RWPE2 (cell line): ENCODE measurements at regions not wholly inside any gene's neighbourhood (a gene's known extent, or its start where the extent isn't known, plus 50 kb on each side); places are given as distances from the start of the nearest gene placed in this dataset.

Experiments
- ATAC-seq: fragments of 200-7000 bp; cut with Tn5 transposase; 3 replicates; pipeline ENCODE4 v1.9.1; 2021; ENCODE audit warnings: low read depth
- DNase-seq: peaks from one replicate; pipeline ENCODE4 v3.0.0-alpha.2; 2020; ENCODE audit warnings: low spot score
- H3K27ac ChIP-seq: fragments of 450-650 bp; 2 replicates; pipeline ENCODE4 v1.5.1; 2017; ENCODE audit warnings: mild to moderate bottlenecking; ENCODE audit not compliant: poor library complexity, severe bottlenecking
- H3K27me3 ChIP-seq: fragments of 250-450 bp; sonication (Bioruptor Pico); 2 replicates; pipeline ENCODE4 v1.5.1; 2021; ENCODE audit warnings: mild to moderate bottlenecking, moderate library complexity; ENCODE audit not compliant: insufficient read depth, poor library complexity, severe bottlenecking
- H3K36me3 ChIP-seq: fragments of 250-450 bp; sonication (Bioruptor Pico); 2 replicates; pipeline ENCODE4 v1.5.1; 2020; ENCODE audit warnings: low read depth, mild to moderate bottlenecking, moderate library complexity
- H3K4me1 ChIP-seq: fragments of 250-450 bp; sonication (Bioruptor Pico); 2 replicates; pipeline ENCODE4 v1.5.1; 2021; ENCODE audit warnings: mild to moderate bottlenecking, moderate library complexity; ENCODE audit not compliant: insufficient read depth, poor library complexity, severe bottlenecking
- H3K4me3 ChIP-seq: fragments of 250-450 bp; sonication (Bioruptor Pico); 2 replicates; pipeline ENCODE4 v1.5.1; 2021; ENCODE audit warnings: mild to moderate bottlenecking, moderate library complexity; ENCODE audit not compliant: severe bottlenecking
- H3K9me3 ChIP-seq: fragments of 250-450 bp; sonication (Bioruptor Pico); 2 replicates; pipeline ENCODE4 v1.5.1; 2021; ENCODE audit warnings: mild to moderate bottlenecking, moderate library complexity; ENCODE audit not compliant: severe bottlenecking
- TF ChIP-seq, protein P1 (sequence below): fragments of 450-650 bp; IDR thresholded peaks from one replicate; pipeline ENCODE4 v1.5.1; 2017; ENCODE audit warnings: mild to moderate bottlenecking, moderate library complexity; ENCODE audit not compliant: poor library complexity, severe bottlenecking

DNA sequence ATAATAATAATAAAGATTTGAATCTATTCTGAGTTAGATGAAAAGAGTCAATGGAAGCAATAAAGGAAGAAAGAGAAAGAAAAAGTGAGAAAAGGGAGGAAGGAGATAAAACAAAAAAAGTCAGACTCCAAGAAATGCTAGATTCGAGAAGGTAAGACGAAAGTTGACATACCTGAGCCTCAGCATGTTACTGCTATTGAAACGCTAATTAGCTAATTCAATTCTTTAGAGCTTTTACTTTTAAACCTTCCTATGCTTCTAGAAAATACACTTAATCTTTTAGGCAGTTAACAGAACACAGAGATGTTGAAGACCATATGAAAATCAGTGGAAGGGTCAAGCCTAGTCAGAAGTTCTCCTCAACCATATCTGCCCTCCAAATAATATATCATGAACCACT lies 337.2 kb upstream of the ROBO2 start:
- Histone ChIP-seq H3K9me3 (no peaks in the 10 kb centered on the region), H3K27ac (no peak overlapping the region), H3K4me3 (no peak overlapping the region), H3K36me3 (no peaks in the 10 kb centered on the region), H3K4me1 (no peaks in the 10 kb centered on the region), H3K27me3 (peaks cover 28% of the 10 kb centered on the region)
- no peak for ATAC-seq
- DNase-seq, result no peak
- TF ChIP-seq, protein P1, sequence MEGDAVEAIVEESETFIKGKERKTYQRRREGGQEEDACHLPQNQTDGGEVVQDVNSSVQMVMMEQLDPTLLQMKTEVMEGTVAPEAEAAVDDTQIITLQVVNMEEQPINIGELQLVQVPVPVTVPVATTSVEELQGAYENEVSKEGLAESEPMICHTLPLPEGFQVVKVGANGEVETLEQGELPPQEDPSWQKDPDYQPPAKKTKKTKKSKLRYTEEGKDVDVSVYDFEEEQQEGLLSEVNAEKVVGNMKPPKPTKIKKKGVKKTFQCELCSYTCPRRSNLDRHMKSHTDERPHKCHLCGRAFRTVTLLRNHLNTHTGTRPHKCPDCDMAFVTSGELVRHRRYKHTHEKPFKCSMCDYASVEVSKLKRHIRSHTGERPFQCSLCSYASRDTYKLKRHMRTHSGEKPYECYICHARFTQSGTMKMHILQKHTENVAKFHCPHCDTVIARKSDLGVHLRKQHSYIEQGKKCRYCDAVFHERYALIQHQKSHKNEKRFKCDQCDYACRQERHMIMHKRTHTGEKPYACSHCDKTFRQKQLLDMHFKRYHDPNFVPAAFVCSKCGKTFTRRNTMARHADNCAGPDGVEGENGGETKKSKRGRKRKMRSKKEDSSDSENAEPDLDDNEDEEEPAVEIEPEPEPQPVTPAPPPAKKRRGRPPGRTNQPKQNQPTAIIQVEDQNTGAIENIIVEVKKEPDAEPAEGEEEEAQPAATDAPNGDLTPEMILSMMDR, result no peak

- H3K9me3 ChIP-seq, result no peaks in the 10 kb centered on the region
- H3K27me3 ChIP-seq, result peaks cover 4% of the 10 kb centered on the region
- H3K27ac ChIP-seq, result no peak overlapping the region
- H3K4me3 ChIP-seq, result no peak overlapping the region
- TF ChIP-seq, protein P1, result no peak
- no peaks in the 10 kb centered on the region for H3K36me3 ChIP-seq
- ATAC-seq (no peak), DNase-seq (no peak)
- H3K4me1 ChIP-seq, result no peaks in the 10 kb centered on the region
These were observed 324.5 kb upstream of the ROBO2 start for GRCh38 chr3:76715426-76715825.

- Histone ChIP-seq H3K27ac (no peak overlapping the region), H3K27me3 (no peaks in the 10 kb centered on the region), H3K4me3 (no peak overlapping the region), H3K36me3 (no peaks in the 10 kb centered on the region), H3K9me3 (no peaks in the 10 kb centered on the region), H3K4me1 (no peaks in the 10 kb centered on the region)
- TF ChIP-seq, protein P1, result no peak
- no peak for DNase-seq
- no peak for ATAC-seq
These were observed 316.5 kb upstream of the ROBO2 start for GRCh38 chr3:76723366-76723765.

DNA sequence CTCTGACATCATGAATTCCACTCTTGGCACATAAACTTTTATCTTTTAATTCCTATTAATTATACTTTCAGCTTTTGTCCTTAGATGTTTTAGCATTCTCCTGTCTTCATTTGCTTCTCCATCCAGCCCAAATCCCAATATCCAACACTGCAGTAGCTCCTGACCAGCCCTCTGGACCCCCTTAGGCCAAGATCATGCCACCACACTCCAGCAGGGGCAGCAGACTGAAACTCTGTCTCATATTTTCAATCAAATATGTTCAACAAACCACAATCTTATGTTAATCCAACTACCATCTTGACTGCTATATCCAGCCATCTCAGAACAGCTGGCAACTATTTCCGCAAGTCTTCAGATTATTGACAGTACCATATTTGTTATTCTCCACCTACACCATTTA lies 315.8 kb upstream of the ROBO2 start:
- Histone ChIP-seq H3K4me3 (no peak overlapping the region), H3K9me3 (no peaks in the 10 kb centered on the region), H3K27me3 (no peaks in the 10 kb centered on the region), H3K27ac (no peak overlapping the region), H3K4me1 (no peaks in the 10 kb centered on the region), H3K36me3 (no peaks in the 10 kb centered on the region)
- ATAC-seq (no peak), DNase-seq (no peak)
- TF ChIP-seq, protein P1, result no peak

DNA sequence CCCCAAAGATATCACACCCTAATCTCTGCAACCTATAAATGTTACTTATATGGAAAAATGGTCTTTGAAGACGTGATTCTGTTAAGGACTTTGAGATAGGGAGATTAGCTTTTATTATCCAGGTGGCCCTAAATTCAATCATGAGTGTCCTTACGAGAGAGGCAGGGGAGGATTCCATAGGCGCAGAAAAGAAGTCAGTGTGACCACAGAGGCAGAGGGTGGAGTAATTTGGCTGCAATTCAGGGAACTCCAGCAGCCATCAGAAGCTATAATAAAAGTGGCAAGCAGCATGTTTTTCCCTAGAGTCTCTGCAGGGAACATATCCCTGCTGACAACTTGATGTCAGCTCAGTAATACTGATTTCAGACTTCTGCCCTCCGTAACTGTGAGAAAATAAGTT lies 315.2 kb upstream of the ROBO2 start:
- DNase-seq (no peak), ATAC-seq (no peak)
- Histone ChIP-seq H3K9me3 (no peaks in the 10 kb centered on the region), H3K4me3 (no peak overlapping the region), H3K4me1 (no peaks in the 10 kb centered on the region), H3K27ac (no peak overlapping the region), H3K27me3 (no peaks in the 10 kb centered on the region), H3K36me3 (no peaks in the 10 kb centered on the region)
- TF ChIP-seq, protein P1, result no peak
